Mucosa of descending colon (tissue), 3 donors: ENCODE measurements at regions not wholly inside any gene's neighbourhood (a gene's known extent, or its start where the extent isn't known, plus 50 kb on each side); places are given as distances from the start of the nearest gene placed in this dataset.

Experiments used
- ATAC-seq: fragments of 200-7000 bp; cut with Tn5 transposase; one replicate; pipeline ENCODE4 v1.9.1; 2020; ENCODE audit warnings: mild to moderate bottlenecking, moderate library complexity
- DNase-seq, 3 donors: peaks; one replicate each; pipeline ENCODE4 v3.0.0-alpha.2; 2020
- H3K36me3 ChIP-seq: fragments of 200-600 bp; one replicate; pipeline ENCODE4 v1.8.0; 2021; ENCODE audit warnings: low read depth, mild to moderate bottlenecking
- H3K4me1 ChIP-seq: fragments of 200-600 bp; one replicate; pipeline ENCODE4 v1.8.0; 2021; ENCODE audit warnings: low read depth, mild to moderate bottlenecking
- H3K4me3 ChIP-seq: fragments of 200-600 bp; one replicate; pipeline ENCODE4 v1.8.0; 2021; ENCODE audit warnings: mild to moderate bottlenecking
- H3K9me3 ChIP-seq: fragments of 200-600 bp; one replicate; pipeline ENCODE4 v1.8.0; 2021; ENCODE audit warnings: mild to moderate bottlenecking
- CTCF ChIP-seq: fragments of 200-600 bp; IDR thresholded peaks from one replicate; pipeline ENCODE4 v1.8.0; 2022; ENCODE audit warnings: antibody characterized with exemption, mild to moderate bottlenecking
- intact Hi-C, 2 donors: fragments of 100-400 bp; cut with DNase I in 1 of 2; cut with micrococcal nuclease in 1 of 2; formaldehyde crosslinking; loops; one replicate each; pipeline versions ENCODE4 v1.11.0 to v1.11.1; 2022; cut with DNase I, micrococcal nuclease
- donor health status: DM: no; HTN: no; CAD: no; lungs with moderate emphysema.
- donor health status: DM: no; HTN: no; CAD: no.
- donor health status: DM: no; HTN: yes; CAD: no.

GRCh38 chr5:82367930-82368329, 89.8 kb upstream of the RPS23 start:
- intact Hi-C loops, result no loop called here

GRCh38 chr5:82365744-82366228, 87.6 kb upstream of the RPS23 start:
- Histone ChIP-seq H3K4me1 (no peaks in the 10 kb centered on the region), H3K4me3 (no peak overlapping the region), H3K9me3 (no peaks in the 10 kb centered on the region), H3K36me3 (no peaks in the 10 kb centered on the region)
- no peak for TF ChIP-seq CTCF
- DNase-seq (no peak), ATAC-seq (peak; percentile 64)
- intact Hi-C loops, result no loop called here

More at GRCh38 chr5:82367930-82368329, 89.8 kb upstream of the RPS23 start:
- H3K36me3 ChIP-seq, result no peaks in the 10 kb centered on the region
- TF ChIP-seq CTCF, result no peak
- no peaks in the 10 kb centered on the region for H3K9me3 ChIP-seq
- ATAC-seq (no peak), DNase-seq (no peak)
- no peaks in the 10 kb centered on the region for H3K4me1 ChIP-seq
- H3K4me3 ChIP-seq, result no peak overlapping the region

- no peak for TF ChIP-seq CTCF
- H3K4me1 ChIP-seq, result no peaks in the 10 kb centered on the region
- intact Hi-C loops, result no loop called here
- ATAC-seq, result no peak
- H3K9me3 ChIP-seq, result no peaks in the 10 kb centered on the region
- no peak overlapping the region for H3K4me3 ChIP-seq
- no peak for DNase-seq
- no peaks in the 10 kb centered on the region for H3K36me3 ChIP-seq
Observed at GRCh38 chr5:82365026-82365425, 86.9 kb upstream of the RPS23 start.

- Histone ChIP-seq H3K4me1 (no peaks in the 10 kb centered on the region), H3K36me3 (no peaks in the 10 kb centered on the region), H3K4me3 (no peak overlapping the region), H3K9me3 (no peaks in the 10 kb centered on the region)
- intact Hi-C loops, result no loop called here
- DNase-seq (peak in 1 of 3 donors; percentile 32), ATAC-seq (peak; percentile 42)
- TF ChIP-seq CTCF, result no peak
Observed at GRCh38 chr5:82364497-82364896, 86.3 kb upstream of the RPS23 start.

GRCh38 chr5:82363524-82363923, 85.4 kb upstream of the RPS23 start:
- no peaks in the 10 kb centered on the region for H3K4me1 ChIP-seq
- ATAC-seq (no peak), DNase-seq (no peak)
- TF ChIP-seq CTCF, result no peak
- H3K4me3 ChIP-seq, result no peak overlapping the region
- intact Hi-C loops, result no loop called here
- H3K36me3 ChIP-seq, result no peaks in the 10 kb centered on the region
- no peaks in the 10 kb centered on the region for H3K9me3 ChIP-seq

- no peak for TF ChIP-seq CTCF
Observed at GRCh38 chr5:82362636-82363035, 84.5 kb upstream of the RPS23 start.

More at GRCh38 chr5:82362636-82363035, 84.5 kb upstream of the RPS23 start:
- Histone ChIP-seq H3K4me3 (no peak overlapping the region), H3K4me1 (no peaks in the 10 kb centered on the region), H3K36me3 (no peaks in the 10 kb centered on the region), H3K9me3 (no peaks in the 10 kb centered on the region)
- intact Hi-C loops, result no loop called here
- DNase-seq (no peak), ATAC-seq (no peak)
